ENCODE measurements at regions not wholly inside any gene's neighbourhood (a gene's known extent, or its start where the extent isn't known, plus 50 kb on each side); places are given as distances from the start of the nearest gene placed in this dataset.

GRCh38 chr5:15234366-15234765 is 265.6 kb upstream of the FBXL7 start:
- Histone ChIP-seq H3K9me3 (ENCODE audit: low read depth) (no peaks in the 10 kb centered on the region), H3K27ac (no peak overlapping the region), H3K4me2 (no peak overlapping the region), H3K4me3 (no peak overlapping the region), H3K36me3 (replicated peaks; ENCODE audit: insufficient read depth, low read depth) (no peaks in the 10 kb centered on the region), H4K20me1 (ENCODE audit: insufficient read depth, poor library complexity, severe bottlenecking) (no peaks in the 10 kb centered on the region), H3K4me1 (ENCODE audit: insufficient read depth) (no peaks in the 10 kb centered on the region), H3K79me2 (no peaks in the 10 kb centered on the region), H3K27me3 (no peaks in the 10 kb centered on the region), H2AFZ (no peak overlapping the region), H3K9me2 (replicated peaks; ENCODE audit: insufficient read depth) (no peaks in the 10 kb centered on the region)
- no peak for DNase-seq (ENCODE audit: low spot score)
- TF ChIP-seq CTCF (IDR thresholded peaks at IDR 0.05; ENCODE audit: poor library complexity) (no peak), EZH2 (IDR thresholded peaks at IDR 0.05; ENCODE audit: borderline replicate concordance) (no peak), EZH2phosphoT487 (IDR thresholded peaks at IDR 0.05; ENCODE audit: low read depth, severe bottlenecking, unreplicated experiment) (no peak)
- WGBS (ENCODE audit: low lambda C conversion rate, missing lambda C conversion rate), result 53% methylated on average over 2 of the region's 2 CpGs

DNA sequence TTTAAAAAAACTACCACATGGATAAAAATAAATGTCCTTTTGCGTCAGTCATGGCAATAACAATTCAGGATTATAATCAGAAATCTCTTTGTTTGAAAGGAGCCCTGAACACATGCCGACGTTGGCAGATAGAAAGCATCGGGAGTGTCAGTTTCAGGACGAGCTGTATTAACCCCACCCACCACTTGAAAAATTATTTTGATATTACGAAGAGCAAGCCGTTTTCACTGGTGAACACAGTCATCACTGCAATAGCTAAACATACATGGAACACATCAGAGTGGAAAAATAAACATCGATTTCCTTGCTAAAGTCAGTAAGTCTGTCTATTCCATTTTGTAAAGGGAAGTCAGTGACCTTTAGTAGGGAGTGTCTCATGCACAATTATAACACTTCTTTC is 266.4 kb upstream of the FBXL7 start:
- H3K79me2 ChIP-seq, result no peaks in the 10 kb centered on the region
- H3K4me2 ChIP-seq, result no peak overlapping the region
- H3K36me3 ChIP-seq (replicated peaks; ENCODE audit: insufficient read depth, low read depth), result no peaks in the 10 kb centered on the region
- H4K20me1 ChIP-seq (ENCODE audit: insufficient read depth, poor library complexity, severe bottlenecking), result no peaks in the 10 kb centered on the region
- no peaks in the 10 kb centered on the region for H3K9me2 ChIP-seq (replicated peaks; ENCODE audit: insufficient read depth)
- 84% methylated on average over 8 of the region's 8 CpGs for WGBS (ENCODE audit: low lambda C conversion rate, missing lambda C conversion rate)
- no peaks in the 10 kb centered on the region for H3K4me1 ChIP-seq (ENCODE audit: insufficient read depth)
- no peaks in the 10 kb centered on the region for H3K9me3 ChIP-seq (ENCODE audit: low read depth)
- H2AFZ ChIP-seq, result no peak overlapping the region
- no peak overlapping the region for H3K4me3 ChIP-seq
- H3K27me3 ChIP-seq, result no peaks in the 10 kb centered on the region
- DNase-seq (ENCODE audit: low spot score), result no peak
- TF ChIP-seq EZH2phosphoT487 (IDR thresholded peaks at IDR 0.05; ENCODE audit: low read depth, severe bottlenecking, unreplicated experiment), result no peak
- TF ChIP-seq CTCF (IDR thresholded peaks at IDR 0.05; ENCODE audit: poor library complexity), result no peak
- no peak for TF ChIP-seq EZH2 (IDR thresholded peaks at IDR 0.05; ENCODE audit: borderline replicate concordance)
- H3K27ac ChIP-seq, result no peak overlapping the region

- Histone ChIP-seq H3K4me2 (no peak overlapping the region), H3K27me3 (no peaks in the 10 kb centered on the region), H3K79me2 (no peaks in the 10 kb centered on the region), H4K20me1 (ENCODE audit: insufficient read depth, poor library complexity, severe bottlenecking) (no peaks in the 10 kb centered on the region), H3K9me3 (ENCODE audit: low read depth) (no peaks in the 10 kb centered on the region), H3K27ac (no peak overlapping the region), H3K4me1 (ENCODE audit: insufficient read depth) (no peaks in the 10 kb centered on the region), H3K36me3 (replicated peaks; ENCODE audit: insufficient read depth, low read depth) (no peaks in the 10 kb centered on the region), H3K4me3 (no peak overlapping the region), H2AFZ (no peak overlapping the region), H3K9me2 (replicated peaks; ENCODE audit: insufficient read depth) (no peaks in the 10 kb centered on the region)
- TF ChIP-seq CTCF (IDR thresholded peaks at IDR 0.05; ENCODE audit: poor library complexity) (no peak), EZH2phosphoT487 (IDR thresholded peaks at IDR 0.05; ENCODE audit: low read depth, severe bottlenecking, unreplicated experiment) (no peak), EZH2 (IDR thresholded peaks at IDR 0.05; ENCODE audit: borderline replicate concordance) (no peak)
- 6% methylated on average over 2 of the region's 2 CpGs for WGBS (ENCODE audit: low lambda C conversion rate, missing lambda C conversion rate)
- no peak for DNase-seq (ENCODE audit: low spot score)
Observed at GRCh38 chr5:15222156-15222555, 277.8 kb upstream of the FBXL7 start.

- no peaks in the 10 kb centered on the region for H3K36me3 ChIP-seq (replicated peaks; ENCODE audit: insufficient read depth, low read depth)
- 94% methylated on average over 5 of the region's 5 CpGs for WGBS (ENCODE audit: low lambda C conversion rate, missing lambda C conversion rate)
- no peaks in the 10 kb centered on the region for H3K9me3 ChIP-seq (ENCODE audit: low read depth)
- no peaks in the 10 kb centered on the region for H4K20me1 ChIP-seq (ENCODE audit: insufficient read depth, poor library complexity, severe bottlenecking)
- H3K9me2 ChIP-seq (replicated peaks; ENCODE audit: insufficient read depth), result no peaks in the 10 kb centered on the region
- no peaks in the 10 kb centered on the region for H3K79me2 ChIP-seq
- DNase-seq (ENCODE audit: low spot score), result no peak
- H3K4me1 ChIP-seq (ENCODE audit: insufficient read depth), result no peaks in the 10 kb centered on the region
- H3K27me3 ChIP-seq, result no peaks in the 10 kb centered on the region
- no peak overlapping the region for H2AFZ ChIP-seq
- no peak overlapping the region for H3K4me2 ChIP-seq
- H3K27ac ChIP-seq, result no peak overlapping the region
- no peak for TF ChIP-seq CTCF (IDR thresholded peaks at IDR 0.05; ENCODE audit: poor library complexity)
- no peak for TF ChIP-seq EZH2phosphoT487 (IDR thresholded peaks at IDR 0.05; ENCODE audit: low read depth, severe bottlenecking, unreplicated experiment)
- TF ChIP-seq EZH2 (IDR thresholded peaks at IDR 0.05; ENCODE audit: borderline replicate concordance), result no peak
- no peak overlapping the region for H3K4me3 ChIP-seq
Observed at GRCh38 chr5:15220642-15221173, 279.3 kb upstream of the FBXL7 start.
